Mucosa of descending colon (tissue), 3 donors: ENCODE measurements at regions not wholly inside any gene's neighbourhood (a gene's known extent, or its start where the extent isn't known, plus 50 kb on each side); places are given as distances from the start of the nearest gene placed in this dataset.

Experiments
- ATAC-seq: fragments of 200-7000 bp; cut with Tn5 transposase; one replicate; pipeline ENCODE4 v1.9.1; 2020; ENCODE audit warnings: mild to moderate bottlenecking, moderate library complexity
- DNase-seq, 3 donors: peaks; one replicate each; pipeline ENCODE4 v3.0.0-alpha.2; 2020
- H3K36me3 ChIP-seq: fragments of 200-600 bp; one replicate; pipeline ENCODE4 v1.8.0; 2021; ENCODE audit warnings: low read depth, mild to moderate bottlenecking
- H3K4me1 ChIP-seq: fragments of 200-600 bp; one replicate; pipeline ENCODE4 v1.8.0; 2021; ENCODE audit warnings: low read depth, mild to moderate bottlenecking
- H3K4me3 ChIP-seq: fragments of 200-600 bp; one replicate; pipeline ENCODE4 v1.8.0; 2021; ENCODE audit warnings: mild to moderate bottlenecking
- H3K9me3 ChIP-seq: fragments of 200-600 bp; one replicate; pipeline ENCODE4 v1.8.0; 2021; ENCODE audit warnings: mild to moderate bottlenecking
- intact Hi-C, 2 donors: fragments of 100-400 bp; cut with DNase I in 1 of 2; cut with micrococcal nuclease in 1 of 2; formaldehyde crosslinking; loops; one replicate each; pipeline versions ENCODE4 v1.11.0 to v1.11.1; 2022; cut with DNase I, micrococcal nuclease
- TF ChIP-seq, protein P1 (sequence below): fragments of 200-600 bp; IDR thresholded peaks from one replicate; pipeline ENCODE4 v1.8.0; 2022; ENCODE audit warnings: antibody characterized with exemption, mild to moderate bottlenecking
- donor health status: DM: no; HTN: no; CAD: no; lungs with moderate emphysema.
- donor health status: DM: no; HTN: no; CAD: no.
- donor health status: DM: no; HTN: yes; CAD: no.

DNA sequence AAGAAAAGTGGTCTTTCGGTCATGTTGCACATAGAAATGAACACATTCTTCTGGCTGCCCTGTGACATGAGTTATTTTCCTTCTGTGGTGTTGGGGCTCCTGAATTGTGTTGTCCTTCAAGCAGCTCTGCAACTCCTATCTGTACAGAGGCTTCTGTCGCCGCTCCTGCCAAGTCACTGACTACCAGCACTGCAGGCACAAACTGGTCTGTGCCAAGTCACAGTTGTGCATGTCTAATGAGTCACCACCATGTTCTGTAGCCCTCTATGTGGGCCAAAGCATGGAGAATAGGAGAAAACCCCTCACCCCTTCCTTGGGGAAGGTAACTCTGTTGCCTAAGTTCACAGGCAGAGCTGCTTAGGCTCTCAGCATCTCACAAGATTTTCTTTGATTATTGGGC is 283.3 kb downstream of the RPL10L start:
- TF ChIP-seq, protein P1, sequence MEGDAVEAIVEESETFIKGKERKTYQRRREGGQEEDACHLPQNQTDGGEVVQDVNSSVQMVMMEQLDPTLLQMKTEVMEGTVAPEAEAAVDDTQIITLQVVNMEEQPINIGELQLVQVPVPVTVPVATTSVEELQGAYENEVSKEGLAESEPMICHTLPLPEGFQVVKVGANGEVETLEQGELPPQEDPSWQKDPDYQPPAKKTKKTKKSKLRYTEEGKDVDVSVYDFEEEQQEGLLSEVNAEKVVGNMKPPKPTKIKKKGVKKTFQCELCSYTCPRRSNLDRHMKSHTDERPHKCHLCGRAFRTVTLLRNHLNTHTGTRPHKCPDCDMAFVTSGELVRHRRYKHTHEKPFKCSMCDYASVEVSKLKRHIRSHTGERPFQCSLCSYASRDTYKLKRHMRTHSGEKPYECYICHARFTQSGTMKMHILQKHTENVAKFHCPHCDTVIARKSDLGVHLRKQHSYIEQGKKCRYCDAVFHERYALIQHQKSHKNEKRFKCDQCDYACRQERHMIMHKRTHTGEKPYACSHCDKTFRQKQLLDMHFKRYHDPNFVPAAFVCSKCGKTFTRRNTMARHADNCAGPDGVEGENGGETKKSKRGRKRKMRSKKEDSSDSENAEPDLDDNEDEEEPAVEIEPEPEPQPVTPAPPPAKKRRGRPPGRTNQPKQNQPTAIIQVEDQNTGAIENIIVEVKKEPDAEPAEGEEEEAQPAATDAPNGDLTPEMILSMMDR: no peak
- intact Hi-C loops: no loop called here
- no peaks in the 10 kb centered on the region for H3K4me1 ChIP-seq

DNA sequence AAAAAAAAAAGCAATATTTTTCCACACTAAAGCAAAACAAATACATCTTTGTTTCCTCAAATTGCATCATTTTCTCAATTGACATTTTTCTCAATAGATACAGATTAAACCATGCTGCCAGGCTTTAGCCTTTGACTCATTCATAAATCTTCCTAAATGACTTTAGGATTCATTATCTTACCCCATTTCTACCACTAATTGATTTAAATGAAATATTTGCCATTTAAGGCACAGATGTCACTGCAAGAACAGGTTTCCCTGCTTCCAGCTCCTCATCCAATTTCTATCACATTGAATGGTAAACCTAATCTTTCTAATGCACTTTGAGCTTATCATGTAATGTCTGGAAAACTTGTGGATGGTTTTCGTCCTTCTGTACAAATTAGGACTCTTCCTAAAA is 298.7 kb downstream of the RPL10L start:
- no peaks in the 10 kb centered on the region for H3K36me3 ChIP-seq
- no peaks in the 10 kb centered on the region for H3K9me3 ChIP-seq
- H3K4me3 ChIP-seq: no peak overlapping the region
- intact Hi-C loops: no loop called here
- no peak for ATAC-seq
- DNase-seq: no peak
- TF ChIP-seq, protein P1: no peak
- H3K4me1 ChIP-seq: no peaks in the 10 kb centered on the region

More for the DNA sequence above, 283.3 kb downstream of the RPL10L start:
- DNase-seq: no peak
- Histone ChIP-seq H3K9me3 (no peaks in the 10 kb centered on the region), H3K36me3 (no peaks in the 10 kb centered on the region), H3K4me3 (no peak overlapping the region)
- no peak for ATAC-seq

DNA sequence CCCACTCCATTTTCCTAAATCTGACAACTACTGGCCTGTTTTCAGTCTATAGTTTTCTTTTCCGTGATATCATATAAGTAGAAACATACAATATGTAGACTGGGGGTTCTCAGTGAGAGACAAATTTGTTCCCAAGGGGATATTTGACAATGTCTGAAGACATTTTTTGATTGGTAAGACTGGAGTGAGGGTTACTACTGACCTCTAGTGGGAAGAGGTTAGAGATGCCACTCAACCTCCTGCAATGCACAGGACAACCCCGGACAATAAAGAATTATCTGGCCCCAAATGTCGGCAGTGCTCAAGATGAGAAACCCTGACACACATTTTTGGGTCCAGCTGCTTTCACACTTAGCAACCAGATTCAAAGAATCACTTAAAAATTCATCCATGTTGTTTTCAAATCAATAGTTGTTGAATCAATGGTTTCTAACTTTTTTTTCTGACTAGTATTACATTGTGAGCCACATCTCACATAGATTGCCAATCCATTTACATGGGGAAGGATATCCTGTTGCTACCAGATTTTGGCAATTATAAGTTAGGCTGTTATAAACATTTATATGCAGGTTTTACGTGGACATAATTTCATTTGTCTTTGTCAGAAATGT is 307.1 kb downstream of the RPL10L start:
- Histone ChIP-seq H3K4me3 (no peak overlapping the region), H3K4me1 (no peaks in the 10 kb centered on the region), H3K9me3 (no peaks in the 10 kb centered on the region), H3K36me3 (no peaks in the 10 kb centered on the region)
- DNase-seq (peak in 1 of 3 donors; percentile 16), ATAC-seq (peak; percentile 71)
- intact Hi-C loops: no loop called here
- TF ChIP-seq, protein P1: no peak

DNA sequence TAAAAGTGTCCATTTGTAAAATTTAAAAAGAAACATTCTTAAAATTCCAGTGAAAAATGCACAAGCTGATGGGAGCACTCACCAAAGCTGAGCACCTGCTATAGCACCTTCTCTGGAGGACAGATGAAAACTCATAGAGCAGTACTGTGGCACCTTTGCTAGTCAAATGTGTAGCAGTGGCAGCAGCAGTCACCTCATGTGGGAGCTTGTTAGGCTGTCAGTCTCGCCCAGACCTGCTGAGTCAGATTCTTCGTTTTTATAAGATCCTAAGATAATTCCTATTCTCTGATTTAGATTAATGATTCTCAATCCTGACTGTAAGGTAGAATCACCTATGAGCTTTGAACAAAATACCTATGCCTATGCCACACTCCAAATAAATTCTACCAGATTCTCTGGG is 325.8 kb downstream of the RPL10L start:
- Histone ChIP-seq H3K36me3 (no peaks in the 10 kb centered on the region), H3K9me3 (no peaks in the 10 kb centered on the region), H3K4me3 (no peak overlapping the region), H3K4me1 (no peaks in the 10 kb centered on the region)
- DNase-seq: no peak
- TF ChIP-seq, protein P1: no peak
- intact Hi-C loops: no loop called here
- no peak for ATAC-seq

DNA sequence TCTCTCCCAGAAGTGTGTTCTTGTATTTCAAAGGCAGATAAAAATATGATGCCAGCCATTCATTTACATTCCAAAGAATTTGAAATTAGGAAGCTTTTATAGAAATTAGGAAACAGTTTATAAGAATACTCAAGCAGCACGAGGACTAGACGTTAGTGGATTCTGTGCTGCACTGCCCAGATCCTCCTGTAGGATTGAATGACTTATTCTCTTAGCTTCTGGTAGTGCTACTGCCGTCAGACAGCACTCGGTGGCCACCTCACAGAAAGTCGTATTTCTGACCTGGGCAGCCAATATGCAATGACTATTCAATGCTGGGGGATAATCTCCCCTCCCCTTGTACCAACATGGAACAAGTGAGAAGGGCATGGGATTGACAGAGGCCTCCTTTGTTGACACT is 326.4 kb downstream of the RPL10L start:
- H3K4me3 ChIP-seq: no peak overlapping the region
- TF ChIP-seq, protein P1: no peak
- intact Hi-C loops: no loop called here
- ATAC-seq (no peak), DNase-seq (no peak)
- H3K4me1 ChIP-seq: no peaks in the 10 kb centered on the region
- no peaks in the 10 kb centered on the region for H3K36me3 ChIP-seq
- no peaks in the 10 kb centered on the region for H3K9me3 ChIP-seq

DNA sequence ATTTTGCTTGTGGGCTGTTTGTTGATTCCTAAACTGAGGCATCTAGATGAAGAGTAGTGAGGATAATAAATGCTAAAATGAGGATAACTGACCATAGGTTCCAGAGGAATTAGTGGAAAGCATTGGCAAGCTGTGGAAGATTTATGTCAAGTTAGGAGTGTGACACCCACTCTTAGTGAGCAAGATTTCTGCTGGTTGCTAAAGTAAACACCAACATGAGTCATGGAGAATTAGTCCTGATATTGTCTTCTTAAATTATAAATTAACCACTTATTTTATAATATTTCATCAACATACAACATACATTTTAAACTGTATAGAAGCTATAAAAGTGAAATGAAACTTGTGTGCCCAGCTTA is 328.2 kb downstream of the RPL10L start:
- no peak overlapping the region for H3K4me3 ChIP-seq
- H3K36me3 ChIP-seq: no peaks in the 10 kb centered on the region
- no peaks in the 10 kb centered on the region for H3K4me1 ChIP-seq
- intact Hi-C loops: no loop called here
- DNase-seq (no peak), ATAC-seq (no peak)
- H3K9me3 ChIP-seq: no peaks in the 10 kb centered on the region
- TF ChIP-seq, protein P1: no peak
